Parathyroid adenoma (tissue), 2 donors: ENCODE measurements at regions not wholly inside any gene's neighbourhood (a gene's known extent, or its start where the extent isn't known, plus 50 kb on each side); places are given as distances from the start of the nearest gene placed in this dataset.

Experiments
- H2AFZ ChIP-seq: fragments of 300-600 bp; sonication (generic); one replicate; pipeline ENCODE4 v1.7.0; 2017; ENCODE audit warnings: antibody characterized with exemption, mild to moderate bottlenecking
- H3K27ac ChIP-seq: fragments of 300-600 bp; sonication (generic); one replicate; pipeline ENCODE4 v1.7.0; 2017
- H3K27me3 ChIP-seq: fragments of 300-600 bp; sonication (generic); one replicate; pipeline ENCODE4 v1.7.0; 2017; ENCODE audit warnings: low read length; ENCODE audit not compliant: control insufficient read depth, insufficient read depth
- H3K36me3 ChIP-seq: fragments of 300-600 bp; sonication (generic); one replicate; pipeline ENCODE4 v1.7.0; 2017; ENCODE audit warnings: low read length; ENCODE audit not compliant: control insufficient read depth, insufficient read depth
- H3K4me1 ChIP-seq: fragments of 300-600 bp; sonication (generic); one replicate; pipeline ENCODE4 v1.7.0; 2017; ENCODE audit warnings: control low read depth
- H3K4me2 ChIP-seq: fragments of 300-600 bp; sonication (generic); one replicate; pipeline ENCODE4 v1.7.0; 2017; ENCODE audit warnings: low read length
- H3K4me3 ChIP-seq: fragments of 300-600 bp; sonication (generic); one replicate; pipeline ENCODE4 v1.7.0; 2017; ENCODE audit warnings: low read depth, low read length
- H3K79me2 ChIP-seq: fragments of 300-600 bp; sonication (generic); one replicate; pipeline ENCODE4 v1.7.0; 2017; ENCODE audit warnings: control low read depth
- H3K9ac ChIP-seq: fragments of 300-600 bp; sonication (generic); one replicate; pipeline ENCODE4 v1.7.0; 2017; ENCODE audit warnings: mild to moderate bottlenecking
- H3K9me3 ChIP-seq: fragments of 300-600 bp; sonication (generic); one replicate; pipeline ENCODE4 v1.7.0; 2017; ENCODE audit warnings: low read length; ENCODE audit not compliant: control insufficient read depth
- CTCF ChIP-seq: fragments of 300-600 bp; sonication (generic); IDR thresholded peaks from one replicate; pipeline ENCODE4 v1.7.0; 2017; ENCODE audit warnings: antibody characterized with exemption, mild to moderate bottlenecking
- donor health status: primary hyperparathyroidism.

- no peaks in the 10 kb centered on the region for H3K27me3 ChIP-seq
- no peak overlapping the region for H3K9ac ChIP-seq
- no peaks in the 10 kb centered on the region for H3K79me2 ChIP-seq
- H3K4me1 ChIP-seq = no peaks in the 10 kb centered on the region
- H3K27ac ChIP-seq = no peak overlapping the region
- H3K36me3 ChIP-seq = no peaks in the 10 kb centered on the region
- no peak overlapping the region for H3K4me3 ChIP-seq
- H3K9me3 ChIP-seq = no peaks in the 10 kb centered on the region
- H3K4me2 ChIP-seq = no peak overlapping the region
- TF ChIP-seq CTCF = no peak
- no peak overlapping the region for H2AFZ ChIP-seq
Measured at GRCh38 chr13:109695402-109696190, 90.8 kb downstream of the IRS2 start.

DNA sequence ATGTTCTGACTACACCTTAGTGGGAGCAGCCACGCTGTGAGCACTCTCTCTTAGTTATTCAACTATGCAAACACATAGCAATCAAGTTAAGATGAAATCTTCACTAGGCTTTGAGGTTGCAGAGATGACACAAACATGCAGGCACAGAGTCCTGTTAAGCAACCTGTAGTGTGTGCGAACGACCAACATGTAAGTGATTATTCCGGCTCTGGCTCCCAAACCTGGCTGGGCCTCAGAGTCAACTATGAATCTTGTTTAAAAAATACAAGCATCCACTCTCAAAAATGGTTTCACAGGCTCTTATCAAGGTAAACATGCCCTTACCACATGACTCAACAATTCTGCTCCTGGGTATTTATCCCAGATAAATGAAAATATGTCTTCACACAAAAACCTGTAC is 91.4 kb downstream of the IRS2 start:
- no peaks in the 10 kb centered on the region for H3K4me1 ChIP-seq
- no peak overlapping the region for H3K9ac ChIP-seq
- no peak overlapping the region for H3K27ac ChIP-seq
- H3K9me3 ChIP-seq = no peaks in the 10 kb centered on the region
- no peak for TF ChIP-seq CTCF
- H3K4me3 ChIP-seq = no peak overlapping the region
- H3K36me3 ChIP-seq = no peaks in the 10 kb centered on the region
- H3K79me2 ChIP-seq = no peaks in the 10 kb centered on the region
- no peaks in the 10 kb centered on the region for H3K27me3 ChIP-seq
- H3K4me2 ChIP-seq = no peak overlapping the region
- H2AFZ ChIP-seq = no peak overlapping the region

DNA sequence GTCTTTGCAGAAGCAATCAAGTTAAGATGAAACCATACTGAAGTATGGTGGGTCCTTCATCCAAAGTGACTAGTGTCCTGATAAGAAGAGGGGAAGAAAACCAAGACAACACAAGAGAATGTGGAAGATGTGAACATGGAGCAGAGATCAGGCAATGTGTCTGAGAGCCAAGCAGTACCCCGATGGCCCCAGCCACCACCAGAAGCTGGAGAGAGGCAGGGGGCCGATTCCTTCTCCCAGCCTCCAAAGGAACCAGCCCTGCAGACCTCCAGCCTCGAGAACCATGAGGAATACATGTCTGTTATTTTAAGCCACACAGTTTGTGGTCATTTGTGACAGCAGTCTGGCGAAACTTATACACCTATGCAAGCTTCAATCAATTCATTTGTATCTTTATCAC is 93.2 kb downstream of the IRS2 start:
- Histone ChIP-seq H3K4me2 (no peak overlapping the region), H3K9me3 (no peaks in the 10 kb centered on the region), H3K9ac (no peak overlapping the region), H3K79me2 (no peaks in the 10 kb centered on the region), H3K27ac (no peak overlapping the region), H3K36me3 (no peaks in the 10 kb centered on the region), H3K4me1 (no peaks in the 10 kb centered on the region), H2AFZ (no peak overlapping the region), H3K4me3 (no peak overlapping the region), H3K27me3 (no peaks in the 10 kb centered on the region)
- TF ChIP-seq CTCF = no peak

DNA sequence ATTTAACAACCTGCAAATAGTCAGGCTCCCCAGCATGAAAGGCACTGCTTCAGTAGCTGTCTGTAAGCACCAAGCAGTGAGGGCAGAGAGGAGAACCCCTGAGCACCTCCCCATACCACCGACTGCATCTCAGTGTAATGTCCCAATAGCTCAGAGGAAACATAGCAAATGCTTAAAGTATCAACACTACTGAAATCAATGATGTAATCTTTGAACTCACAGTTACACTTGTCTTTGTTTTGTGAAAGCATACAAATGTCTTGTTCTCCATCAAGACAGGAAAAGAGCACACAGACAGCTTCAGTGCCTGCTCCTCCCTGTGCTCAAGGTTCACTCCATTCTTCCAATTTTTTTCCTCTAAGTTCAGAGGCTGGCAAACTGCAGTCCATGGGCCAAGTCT is 94.7 kb downstream of the IRS2 start:
- H3K79me2 ChIP-seq = no peaks in the 10 kb centered on the region
- no peaks in the 10 kb centered on the region for H3K9me3 ChIP-seq
- TF ChIP-seq CTCF = no peak
- H3K27ac ChIP-seq = no peak overlapping the region
- no peak overlapping the region for H3K9ac ChIP-seq
- H3K27me3 ChIP-seq = no peaks in the 10 kb centered on the region
- no peaks in the 10 kb centered on the region for H3K4me1 ChIP-seq
- H3K36me3 ChIP-seq = no peaks in the 10 kb centered on the region
- no peak overlapping the region for H3K4me3 ChIP-seq
- no peak overlapping the region for H2AFZ ChIP-seq
- no peak overlapping the region for H3K4me2 ChIP-seq
